Loucy (cell line): ENCODE measurements at regions not wholly inside any gene's neighbourhood (a gene's known extent, or its start where the extent isn't known, plus 50 kb on each side); places are given as distances from the start of the nearest gene placed in this dataset.

Experiments used
- CTCF ChIP-seq: fragments of 200-600 bp; sonication (generic); conservative IDR thresholded peaks from 2 replicates; pipeline ENCODE4 v1.5.1; 2014; ENCODE audit warnings: mild to moderate bottlenecking, antibody characterized with exemption, low read length
- EZH2phosphoT487 ChIP-seq: fragments of 200-600 bp; IDR thresholded peaks from 2 replicates; pipeline ENCODE4 v1.6.1; 2018; ENCODE audit warnings: antibody characterized with exemption, mild to moderate bottlenecking, moderate library complexity, borderline replicate concordance

DNA sequence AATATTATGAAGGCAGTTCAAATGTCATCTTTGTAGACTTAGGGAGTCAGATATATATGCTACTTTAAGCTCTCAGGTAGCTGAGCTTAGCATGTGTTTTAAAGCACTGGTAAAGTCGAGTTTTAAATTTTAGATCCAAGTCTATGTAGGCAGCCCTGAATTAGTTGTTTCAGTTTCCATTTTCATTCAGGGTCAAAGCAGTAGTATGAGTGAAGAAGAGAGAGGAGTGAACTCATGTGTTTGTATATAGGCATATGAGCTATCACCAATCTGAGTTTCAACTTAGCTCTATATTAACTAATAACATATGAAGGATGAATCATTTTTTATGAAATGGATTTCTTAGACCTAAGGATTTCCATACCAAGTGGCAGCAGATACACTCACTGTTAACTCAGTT lies 1353.4 kb downstream of the FSTL5 start:
- TF ChIP-seq CTCF (no peak), EZH2phosphoT487 (no peak)
